ENCODE measurements at regions not wholly inside any gene's neighbourhood (a gene's known extent, or its start where the extent isn't known, plus 50 kb on each side); places are given as distances from the start of the nearest gene placed in this dataset.
"Not testable (repeated sequence)": the region's sequence is repeated elsewhere in the genome, so short reads cannot be mapped to it uniquely, and the experiment has no call there.

DNA sequence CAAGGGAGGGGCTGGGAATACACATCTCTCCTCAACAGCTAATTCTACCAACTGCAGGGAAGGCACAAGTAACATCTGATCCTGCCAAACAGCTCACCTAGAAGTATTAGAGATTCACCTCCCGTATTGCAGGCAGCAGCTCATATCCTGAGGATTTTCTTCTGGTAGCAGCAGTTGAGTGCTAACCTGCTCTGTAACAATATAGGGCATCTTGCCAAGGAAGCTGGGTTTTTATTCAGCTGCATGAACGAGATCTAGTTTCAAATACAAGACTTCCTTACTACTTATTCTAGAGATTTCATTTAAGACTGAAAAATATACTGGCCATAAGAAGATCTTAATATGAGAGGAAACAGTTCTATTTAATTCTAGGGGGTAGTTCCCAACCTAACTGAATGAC is 261.4 kb upstream of the USP15 start:
- no peak for DNase-seq

DNA sequence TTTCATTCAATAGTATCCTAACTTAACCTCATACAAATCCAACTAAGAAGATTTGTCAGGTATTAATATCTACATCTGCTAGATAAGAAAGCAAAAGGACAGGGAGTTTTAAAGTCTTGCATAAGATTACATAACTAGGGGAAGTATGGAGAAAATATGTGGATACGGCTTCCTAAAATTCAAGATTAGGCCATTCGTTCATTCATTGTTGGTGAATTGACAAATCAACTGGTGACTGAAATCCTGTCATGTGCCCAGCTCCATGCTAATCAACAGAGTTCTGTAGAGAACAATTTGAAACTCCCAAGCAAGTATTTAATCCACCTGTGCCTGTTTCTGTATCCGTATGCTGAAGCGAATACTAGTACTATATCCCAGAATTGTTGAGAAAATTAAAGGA is 260.9 kb upstream of the USP15 start:
- no peak for DNase-seq

DNA sequence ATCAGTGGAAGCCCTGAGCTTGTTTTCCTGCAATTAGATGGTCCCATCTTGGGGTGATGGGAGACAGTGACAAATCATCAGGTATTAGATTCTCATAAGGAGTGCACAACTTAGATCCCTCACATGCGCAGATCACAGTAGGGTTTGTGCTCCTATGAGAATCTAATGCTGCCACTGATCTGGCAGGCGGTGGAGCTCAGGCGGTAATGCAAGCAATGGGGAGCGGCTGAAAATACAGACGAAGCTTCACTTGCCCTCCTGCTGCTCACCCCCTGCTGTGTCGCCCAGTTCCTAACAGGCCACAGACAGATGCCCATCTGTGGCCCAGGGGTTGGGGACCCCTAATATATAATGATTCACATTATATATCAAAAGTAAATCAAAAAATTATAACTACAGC is 258.8 kb upstream of the USP15 start:
- no peak for DNase-seq

DNA sequence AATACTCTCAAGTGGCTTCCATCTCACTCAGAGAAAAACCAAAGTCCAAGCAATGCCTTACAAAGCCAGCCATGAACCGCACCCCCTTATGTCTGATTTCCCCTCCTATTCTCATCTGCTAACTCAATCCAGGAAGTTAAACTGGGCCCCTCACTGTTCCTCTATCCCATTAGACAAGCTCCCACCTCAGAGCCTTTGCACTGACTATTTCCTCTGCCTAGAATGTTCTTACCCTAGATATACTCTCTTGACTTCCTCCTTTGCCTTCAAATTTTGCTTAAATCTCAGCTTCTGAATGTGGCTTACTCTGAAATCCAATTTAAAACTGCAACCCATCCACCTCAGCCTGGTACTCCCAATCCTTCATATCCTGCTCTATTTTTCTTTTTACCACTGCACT is 257.0 kb upstream of the USP15 start:
- DNase-seq = no peak

DNA sequence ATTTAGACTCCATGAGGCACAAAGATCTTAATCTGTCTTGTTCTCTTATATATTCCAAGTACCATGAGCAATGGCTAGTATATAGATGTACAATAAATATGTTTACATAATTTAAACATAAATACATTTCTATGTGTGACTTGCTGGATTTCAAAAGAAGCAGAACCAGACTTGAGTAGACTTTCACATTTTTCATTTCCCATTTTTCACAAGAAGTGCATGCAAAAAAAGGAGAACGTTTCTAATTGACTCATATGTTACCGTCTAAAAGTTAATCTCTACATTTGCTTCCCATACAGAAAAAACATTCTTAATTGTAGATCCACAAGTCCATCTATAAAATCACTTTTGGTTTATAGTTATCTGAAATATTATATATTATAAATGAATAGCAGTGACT is 256.5 kb upstream of the USP15 start:
- DNase-seq = no peak

DNA sequence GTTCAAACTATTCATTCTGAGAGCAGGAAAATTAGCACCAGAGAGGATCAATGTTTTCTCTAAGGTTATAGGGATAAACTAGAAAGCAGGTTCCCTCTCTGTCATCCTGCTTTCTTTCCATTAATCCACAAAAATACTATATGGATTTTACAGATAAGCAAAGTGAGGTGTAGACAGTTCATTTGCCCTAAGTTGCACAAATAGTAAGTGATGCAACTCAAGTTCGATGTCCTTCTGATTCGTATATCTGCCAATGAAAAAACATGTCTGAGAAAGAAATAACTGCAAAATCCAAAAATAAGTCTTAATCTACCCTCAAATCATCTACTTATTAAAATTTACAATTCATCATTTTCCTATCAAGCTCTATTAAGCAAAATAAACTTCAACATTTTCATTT is 254.6 kb upstream of the USP15 start:
- DNase-seq = no peak

DNA sequence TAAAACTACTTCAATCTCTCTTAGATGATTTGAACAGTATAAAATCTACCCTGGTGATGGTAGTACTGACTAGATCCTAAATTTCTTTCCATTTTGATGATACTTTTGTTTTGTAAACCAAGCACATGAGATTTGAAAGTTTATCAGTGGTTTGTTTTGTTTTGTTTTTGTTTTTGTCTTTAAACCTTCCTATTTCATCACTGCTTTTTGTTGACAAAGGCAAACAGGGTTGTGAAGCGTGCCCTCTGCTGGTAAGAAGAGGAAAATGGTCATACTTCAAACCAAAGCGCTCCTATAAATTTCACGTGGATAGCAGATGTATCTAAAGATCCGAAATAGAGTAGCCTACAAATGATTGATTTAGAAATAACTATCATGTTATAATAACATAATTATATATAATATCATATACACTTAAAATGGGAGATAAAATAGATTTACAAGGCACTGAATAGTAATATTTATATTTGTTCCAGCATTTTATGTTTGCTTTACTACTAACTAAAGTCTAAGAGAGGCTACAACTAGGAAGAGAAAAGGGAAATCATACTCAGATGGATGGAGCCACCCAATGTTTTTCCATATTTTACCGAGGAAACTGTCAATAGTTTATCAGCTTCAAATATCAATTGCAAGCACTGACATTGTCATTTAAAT is 254.0 kb upstream of the USP15 start:
- DNase-seq = no peak

DNA sequence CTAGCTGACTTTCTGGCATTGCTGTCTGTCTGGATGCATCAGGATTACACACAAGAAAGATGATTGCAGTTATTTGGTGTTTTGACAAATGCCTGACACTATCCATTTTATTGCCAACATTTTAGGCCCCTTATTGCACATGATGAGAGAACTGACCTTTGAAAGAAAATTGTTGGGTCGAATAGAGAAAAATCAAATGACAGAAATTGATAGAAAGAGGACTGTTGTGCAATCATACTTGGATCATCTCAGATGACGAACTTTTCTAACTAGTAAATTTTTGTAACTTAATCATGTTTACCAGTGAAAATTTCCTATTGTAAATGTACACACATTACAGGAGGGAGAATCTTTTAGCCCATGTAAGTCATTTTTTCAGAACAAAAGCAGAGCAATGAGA is 251.5 kb upstream of the USP15 start:
- no peak for DNase-seq

DNA sequence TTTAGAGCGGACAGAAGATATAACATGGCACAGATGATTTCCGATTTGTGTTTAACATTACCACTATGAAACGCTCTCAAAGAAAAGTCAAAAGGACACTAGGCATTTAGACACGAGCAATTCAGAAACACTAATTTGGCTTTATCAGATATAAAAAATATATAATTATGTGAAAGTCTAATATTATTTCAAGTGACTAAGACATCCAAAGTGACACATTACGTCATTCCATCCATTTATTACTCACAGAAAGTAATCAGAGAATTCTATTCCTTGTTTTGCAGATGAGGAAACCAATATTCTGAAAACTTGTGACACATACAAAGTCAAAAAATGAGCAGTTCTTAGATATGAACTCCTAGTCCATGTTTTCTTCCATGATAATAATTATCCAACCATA is 250.8 kb upstream of the USP15 start:
- DNase-seq = no peak

DNA sequence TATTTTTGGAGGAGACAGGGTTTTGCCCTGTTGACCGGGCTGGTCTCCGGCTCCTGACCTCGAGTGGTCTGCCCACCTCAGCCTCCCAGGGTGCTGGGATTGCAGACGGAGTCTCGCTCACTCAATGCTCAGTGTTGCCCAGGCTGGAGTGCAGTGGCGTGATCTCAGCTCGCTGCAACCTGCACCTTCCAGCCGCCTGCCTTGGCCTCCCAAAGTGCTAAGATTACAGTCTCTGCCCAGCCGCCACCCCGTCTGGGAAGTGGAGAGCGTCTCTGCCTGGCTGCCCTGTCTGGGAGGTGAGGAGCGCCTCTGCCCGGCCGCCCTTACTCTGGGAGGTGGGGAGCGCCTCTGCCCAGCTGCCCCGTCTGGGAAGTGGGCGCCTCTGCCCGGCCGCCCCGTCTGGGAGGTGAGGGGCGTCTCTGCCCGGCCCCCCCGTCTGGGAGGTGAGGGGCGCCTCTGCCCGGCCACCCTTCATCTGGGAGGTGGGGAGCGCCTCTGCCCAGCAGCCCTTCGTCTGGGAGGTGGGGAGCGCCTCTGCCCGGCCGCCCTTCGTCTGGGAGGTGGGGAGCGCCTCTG is 249.8 kb upstream of the USP15 start:
- DNase-seq = not testable (repeated sequence)

DNA sequence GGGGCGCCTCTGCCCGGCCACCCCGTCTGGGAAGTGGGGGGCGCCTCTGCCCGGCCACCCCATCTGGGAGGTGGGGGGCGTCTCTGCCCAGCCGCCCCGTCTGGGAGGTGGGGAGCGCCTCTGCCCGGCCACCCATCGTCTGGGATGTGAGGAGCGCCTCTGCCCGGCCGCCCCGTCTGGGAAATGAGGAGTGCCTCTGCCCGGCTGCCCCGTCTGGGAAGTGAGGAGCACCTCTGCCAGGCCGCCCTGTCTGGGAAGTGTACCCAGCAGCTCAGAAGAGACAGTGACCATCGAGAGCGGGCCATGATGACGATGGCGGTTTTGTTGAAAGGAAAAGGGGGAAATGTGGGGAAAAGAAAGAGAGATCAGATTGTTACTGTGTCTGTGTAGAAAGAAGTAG is 249.2 kb upstream of the USP15 start:
- DNase-seq = not testable (repeated sequence)

DNA sequence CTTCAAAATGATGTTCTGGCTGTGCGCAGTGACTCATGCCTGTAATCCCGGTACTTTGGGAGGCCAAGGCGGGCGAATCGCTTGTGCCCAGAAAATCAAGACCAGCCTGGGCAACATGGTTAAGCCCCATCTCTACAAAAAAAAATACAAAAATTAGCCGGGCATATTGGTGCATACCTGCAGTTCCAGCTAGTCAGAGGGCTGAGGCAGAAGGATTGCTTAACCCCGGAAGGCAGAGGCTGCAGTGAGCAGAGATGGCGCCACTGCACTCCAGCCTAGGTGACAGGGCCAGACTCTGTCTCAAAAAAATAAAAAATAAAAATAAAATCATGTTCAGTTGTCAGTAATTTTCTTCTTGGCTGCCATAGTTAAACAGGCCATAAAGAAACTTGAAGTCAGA is 245.9 kb upstream of the USP15 start:
- no peak for DNase-seq

DNA sequence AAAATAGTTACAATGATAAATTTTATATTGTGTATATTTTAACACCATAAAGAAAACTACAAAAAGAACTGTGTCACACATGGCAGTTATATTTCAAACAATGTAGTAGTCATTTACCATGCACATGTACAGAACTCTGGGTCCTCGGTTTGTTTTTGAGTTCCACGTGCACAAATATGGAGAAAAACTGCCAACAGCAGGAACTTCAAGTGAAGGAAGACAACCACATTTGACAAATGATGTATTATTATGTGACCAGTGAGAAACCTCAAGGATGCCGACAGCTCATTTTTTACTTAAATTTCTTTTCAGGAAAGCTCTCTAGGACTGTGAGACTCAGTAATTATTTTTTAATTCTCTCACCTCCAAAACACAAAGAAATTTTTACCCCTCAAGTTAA is 244.2 kb upstream of the USP15 start:
- DNase-seq = no peak

DNA sequence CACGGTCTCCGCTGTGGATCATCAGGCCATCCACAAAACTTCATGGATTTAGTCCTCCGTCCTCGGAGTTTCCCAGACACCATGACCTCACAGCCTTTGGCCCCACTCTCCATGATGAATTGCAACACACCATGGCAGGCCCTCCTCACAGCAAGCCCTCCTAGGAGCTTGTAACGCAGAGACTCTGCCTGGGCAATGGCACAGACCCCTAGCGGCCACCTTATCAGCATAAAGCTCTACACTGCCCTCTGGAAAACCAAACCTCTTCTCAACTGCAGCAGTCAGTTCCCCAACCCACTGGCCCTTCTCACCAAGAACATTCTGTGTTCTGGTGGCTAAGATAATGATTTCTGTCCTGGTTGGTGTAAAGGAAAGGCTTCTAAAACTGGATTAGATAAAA is 238.4 kb upstream of the USP15 start:
- no peak for DNase-seq

DNA sequence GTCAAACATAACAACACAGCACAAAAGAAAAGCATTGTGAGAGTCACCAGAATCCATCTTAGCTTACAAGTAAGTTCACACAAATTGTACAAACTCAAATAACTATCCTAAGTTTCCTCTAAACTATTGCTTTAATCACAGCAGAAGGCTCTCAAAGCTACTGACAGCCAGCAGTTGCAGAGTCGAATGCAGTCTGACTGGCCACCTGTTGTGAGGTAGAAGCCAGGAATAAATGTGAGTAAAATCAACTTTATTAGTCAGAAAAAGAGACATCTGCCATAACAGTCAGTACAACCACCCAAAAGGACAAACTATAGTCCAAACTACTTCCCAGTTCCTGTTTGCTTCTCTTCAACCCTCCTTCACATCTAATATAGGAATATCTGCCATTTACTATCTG is 231.7 kb upstream of the USP15 start:
- DNase-seq = no peak

DNA sequence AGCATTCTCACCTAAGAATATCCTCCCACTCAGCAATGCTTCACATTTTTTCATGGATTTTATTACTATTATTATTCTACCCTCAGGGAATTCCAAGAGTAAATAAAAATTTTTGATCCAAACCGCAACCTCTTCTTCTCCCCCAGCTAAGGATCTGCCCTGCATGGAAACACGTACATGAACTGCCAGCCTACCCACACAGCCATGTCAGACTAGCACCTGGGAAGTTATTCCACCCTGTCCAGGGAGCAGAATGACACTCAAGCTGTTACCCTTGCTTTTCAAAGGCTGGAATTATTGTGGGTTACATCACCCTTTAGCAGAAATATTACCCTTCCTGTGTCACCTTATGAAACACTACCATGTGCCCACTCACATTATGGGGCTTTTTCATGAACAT is 227.3 kb upstream of the USP15 start:
- DNase-seq = no peak

DNA sequence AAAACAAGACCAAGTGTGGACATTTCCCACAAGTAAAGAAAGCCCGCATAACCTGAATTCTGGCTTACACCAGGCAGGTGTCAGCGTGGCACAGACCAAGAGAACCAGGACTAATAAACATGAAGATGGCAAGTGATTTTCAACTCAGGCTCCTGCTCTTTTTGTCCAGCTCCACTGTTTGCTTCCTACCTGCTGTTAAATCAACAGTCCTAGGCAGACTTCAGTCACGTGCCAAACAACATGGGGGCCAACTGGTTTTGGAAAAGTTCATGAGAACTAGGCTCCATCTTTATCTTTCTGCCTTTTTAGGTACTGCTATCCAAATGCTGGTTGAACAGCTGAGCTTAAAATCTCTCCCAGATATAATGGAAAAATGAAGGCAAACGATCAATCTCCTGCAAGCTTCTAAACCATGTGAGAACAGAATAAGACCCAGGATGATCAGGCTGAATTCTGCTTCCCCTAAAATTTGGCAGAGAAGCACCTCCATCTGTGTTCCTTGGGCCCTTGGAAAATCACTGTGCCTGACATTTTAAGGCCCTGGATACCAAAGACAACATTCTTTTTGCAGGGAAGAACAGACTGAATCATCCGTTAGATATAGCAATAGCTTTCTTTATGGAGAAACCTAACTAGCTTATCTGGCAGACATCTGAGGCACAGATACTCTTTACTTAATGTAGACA is 215.6 kb upstream of the USP15 start:
- no peak for DNase-seq

DNA sequence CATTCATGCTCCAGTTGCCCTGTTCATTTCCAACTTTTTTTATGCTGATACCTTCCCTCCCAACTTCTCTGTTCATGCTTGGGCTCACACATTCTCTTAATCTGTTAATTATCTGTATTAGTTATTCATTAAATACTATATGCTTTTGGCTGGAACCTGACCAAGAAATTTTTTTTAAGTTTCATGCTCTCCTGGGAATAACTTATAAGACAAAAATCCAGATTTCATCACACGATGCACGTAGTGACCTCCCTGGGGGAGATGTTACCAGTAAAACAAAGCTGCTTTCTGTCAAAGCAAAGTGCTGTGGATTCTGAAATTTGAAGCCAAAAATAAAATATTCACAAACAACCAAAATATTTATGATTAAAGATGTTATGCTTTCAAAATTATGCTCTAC is 215.0 kb upstream of the USP15 start:
- no peak for DNase-seq

DNA sequence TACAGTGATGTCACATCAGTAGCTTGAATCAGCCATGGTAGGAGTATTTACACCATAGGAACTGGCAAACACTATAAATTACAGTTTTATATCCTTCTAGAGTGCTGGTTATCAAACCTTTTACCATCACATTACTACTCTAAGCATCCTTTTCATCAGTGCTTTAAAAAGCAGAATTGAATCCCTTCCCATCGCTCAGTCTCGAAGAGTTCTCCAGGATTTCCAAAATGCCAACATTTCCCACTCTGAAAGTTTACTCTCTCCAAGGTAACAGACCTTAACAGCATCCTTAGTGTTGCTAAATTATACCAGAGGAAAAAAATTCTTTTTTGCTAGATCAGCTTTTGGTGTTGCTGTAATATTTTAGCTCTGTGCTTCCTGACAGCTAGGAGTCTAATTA is 209.4 kb upstream of the USP15 start:
- DNase-seq = no peak

DNA sequence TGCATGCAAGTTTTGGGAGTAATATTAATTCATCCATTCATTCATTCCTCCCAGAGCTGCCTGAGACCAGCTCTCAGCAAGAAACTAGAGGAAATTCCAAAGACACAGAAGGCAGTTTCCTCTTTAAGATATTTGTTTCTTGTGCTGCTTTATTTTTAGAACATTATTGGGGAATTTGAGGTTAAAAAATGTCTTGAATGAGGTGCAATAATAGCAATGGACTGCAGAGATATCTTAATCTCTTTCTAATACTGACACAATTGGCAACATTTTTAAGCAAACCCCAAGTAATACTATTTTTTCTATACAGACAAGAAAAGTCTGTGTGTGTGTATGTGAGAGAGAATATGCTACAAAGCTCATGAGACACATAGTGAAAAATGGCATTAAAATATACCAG is 190.2 kb upstream of the USP15 start:
- DNase-seq = no peak

DNA sequence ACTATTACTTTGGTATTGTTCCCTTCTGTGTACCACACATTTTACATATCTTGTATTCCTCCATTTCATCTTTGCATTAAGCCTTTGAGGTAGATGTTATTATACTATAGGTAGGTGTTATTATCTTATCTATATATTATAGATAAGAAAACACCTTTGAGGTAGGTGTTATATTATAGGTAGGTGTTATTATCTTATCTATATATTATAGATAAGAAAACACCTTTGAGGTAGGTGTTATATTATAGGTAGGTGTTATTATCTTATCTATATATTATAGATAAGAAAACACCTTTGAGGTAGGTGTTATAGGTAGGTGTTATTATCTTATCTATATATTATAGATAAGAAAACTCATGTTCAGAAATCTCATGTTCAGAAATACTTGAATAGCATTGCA is 187.0 kb upstream of the USP15 start:
- DNase-seq = not testable (repeated sequence)

DNA sequence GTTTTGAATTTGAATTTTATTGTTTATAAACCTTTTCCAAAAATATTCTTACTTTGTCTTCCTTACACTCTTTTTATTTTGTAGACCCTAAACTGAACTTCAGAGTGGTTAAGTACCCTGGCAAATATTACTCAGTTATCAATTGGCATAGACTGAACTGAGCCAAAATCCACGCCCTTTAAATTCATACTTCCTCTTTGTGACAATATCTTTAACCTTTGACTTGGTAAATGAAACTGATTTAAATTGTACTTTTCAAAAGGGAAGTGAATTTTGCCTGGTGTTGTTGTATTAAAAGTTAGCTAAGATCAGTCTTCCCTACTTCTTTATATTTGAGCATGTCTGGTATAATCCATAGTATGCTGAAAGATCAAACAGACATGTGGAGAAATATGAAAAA is 184.3 kb upstream of the USP15 start:
- no peak for DNase-seq

DNA sequence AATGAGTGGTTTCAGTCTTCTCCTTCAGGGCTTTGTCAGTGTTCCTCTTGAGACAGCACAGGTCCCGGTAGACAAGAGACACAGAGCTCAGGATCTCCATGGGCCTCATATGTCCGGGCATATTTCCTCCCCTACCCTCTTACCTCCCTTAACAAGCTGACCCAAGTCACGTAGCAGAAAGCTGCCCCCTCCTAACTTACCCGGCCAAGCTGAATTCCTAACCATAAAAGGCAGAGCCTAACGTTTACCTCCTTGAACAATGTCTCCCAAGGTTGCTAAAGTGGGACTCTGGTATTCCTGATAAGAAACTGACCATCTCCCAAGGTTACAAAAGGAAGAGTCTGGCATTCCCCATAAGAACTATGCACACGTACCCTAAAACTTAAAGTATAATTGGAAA is 182.2 kb upstream of the USP15 start:
- no peak for DNase-seq

DNA sequence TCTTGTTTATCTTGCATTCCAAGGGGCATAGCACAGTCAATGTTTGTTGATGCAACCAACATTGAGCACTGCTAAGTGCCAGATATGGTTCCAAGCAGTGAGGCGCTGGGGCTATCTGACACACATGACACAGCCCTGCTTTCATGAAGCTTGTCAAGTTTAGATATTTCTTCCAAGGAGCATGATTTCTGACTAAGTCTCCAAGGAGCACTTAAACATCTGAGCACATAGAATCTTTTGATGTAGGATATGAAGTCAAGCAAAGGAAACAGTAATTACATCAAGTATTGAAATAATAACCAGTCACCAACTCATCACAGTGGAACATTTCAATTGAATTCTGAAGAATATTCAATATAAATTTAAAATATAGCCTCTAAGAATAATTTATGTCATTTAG is 177.8 kb upstream of the USP15 start:
- no peak for DNase-seq

DNA sequence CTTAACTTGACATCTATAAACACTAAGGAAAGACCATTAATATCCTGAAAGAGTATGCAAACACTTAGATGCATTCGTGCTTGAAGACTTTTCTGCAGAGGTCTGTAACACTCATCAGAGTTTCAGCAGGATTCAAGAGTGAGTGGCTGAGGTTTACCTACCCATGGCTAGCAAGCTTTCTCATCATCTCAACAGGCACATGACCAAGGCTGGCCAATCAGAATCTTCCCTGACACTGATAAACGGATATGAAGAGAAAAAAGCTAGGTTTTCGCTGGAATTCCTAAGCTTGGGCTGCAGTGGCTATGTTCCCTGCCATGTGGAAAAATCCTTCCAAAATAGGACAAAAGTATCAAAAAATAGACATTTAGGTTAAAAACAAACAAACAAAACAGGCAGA is 162.1 kb upstream of the USP15 start:
- DNase-seq = no peak

All from NCI-H1417 treated with DMSO at 0.1 percent for 48 hours (cell line).